Medulla oblongata (tissue), 1 donor: ENCODE measurements at regions not wholly inside any gene's neighbourhood (a gene's known extent, or its start where the extent isn't known, plus 50 kb on each side); places are given as distances from the start of the nearest gene placed in this dataset.
A peak's percentile ranks its signal among the peaks of the same experiment; 100 is the strongest.
"Not testable (repeated sequence)": the region's sequence is repeated elsewhere in the genome, so short reads cannot be mapped to it uniquely, and the experiment has no call there.

Source experiments
- DNase-seq: peaks from one replicate; pipeline ENCODE4 v3.0.0-alpha.2; 2015; ENCODE audit errors: extremely low spot score

- no peak for DNase-seq
These were observed 70.6 kb downstream of the RSL24D1 start for GRCh38 chr15:55126111-55126510.

GRCh38 chr15:55124616-55125015 is 72.1 kb downstream of the RSL24D1 start:
- no peak for DNase-seq

GRCh38 chr15:55118344-55118870 is 78.3 kb downstream of the RSL24D1 start:
- no peak for DNase-seq

- DNase-seq: no peak
These were observed 80.1 kb downstream of the RSL24D1 start for GRCh38 chr15:55116636-55117035.

- DNase-seq: no peak
These were observed 83.0 kb downstream of the RSL24D1 start for GRCh38 chr15:55113736-55114135.

GRCh38 chr15:55112706-55113105 is 84.0 kb downstream of the RSL24D1 start:
- DNase-seq: no peak

GRCh38 chr15:55110446-55110845 is 86.3 kb downstream of the RSL24D1 start:
- DNase-seq: no peak

- peak; percentile 77 for DNase-seq
These were observed 87.8 kb downstream of the RSL24D1 start for GRCh38 chr15:55108858-55109518.

GRCh38 chr15:55108448-55108847 is 88.3 kb downstream of the RSL24D1 start:
- DNase-seq: peak; percentile 27

GRCh38 chr15:55106155-55106554 is 90.6 kb downstream of the RSL24D1 start:
- DNase-seq: no peak

GRCh38 chr15:55094136-55094535 is 102.6 kb downstream of the RSL24D1 start:
- DNase-seq: no peak

GRCh38 chr15:55088207-55088606 is 108.5 kb downstream of the RSL24D1 start:
- no peak for DNase-seq

GRCh38 chr15:55084673-55085072 is 112.1 kb downstream of the RSL24D1 start:
- DNase-seq: no peak

- no peak for DNase-seq
These were observed 112.5 kb downstream of the RSL24D1 start for GRCh38 chr15:55084216-55084615.

GRCh38 chr15:55077052-55077451 is 119.7 kb downstream of the RSL24D1 start:
- DNase-seq: not testable (repeated sequence)

- DNase-seq: no peak
These were observed 122.3 kb downstream of the RSL24D1 start for GRCh38 chr15:55074431-55074830.

GRCh38 chr15:55063970-55064369 is 132.8 kb downstream of the RSL24D1 start:
- DNase-seq: not testable (repeated sequence)

GRCh38 chr15:55060836-55061235 is 135.9 kb downstream of the RSL24D1 start:
- no peak for DNase-seq

- DNase-seq: no peak
These were observed 140.2 kb downstream of the RSL24D1 start for GRCh38 chr15:55056500-55056899.

- no peak for DNase-seq
These were observed 152.6 kb downstream of the RSL24D1 start for GRCh38 chr15:55044162-55044561.

- DNase-seq: no peak
These were observed 159.7 kb downstream of the RSL24D1 start for GRCh38 chr15:55037071-55037470.

GRCh38 chr15:55035749-55036148 is 161.0 kb downstream of the RSL24D1 start:
- no peak for DNase-seq

GRCh38 chr15:55033574-55033973 is 163.2 kb downstream of the RSL24D1 start:
- no peak for DNase-seq

- peak; percentile 71 for DNase-seq
These were observed 165.0 kb downstream of the RSL24D1 start for GRCh38 chr15:55031727-55032126.
